Neural cell (in vitro differentiated cells): ENCODE measurements at regions not wholly inside any gene's neighbourhood (a gene's known extent, or its start where the extent isn't known, plus 50 kb on each side); places are given as distances from the start of the nearest gene placed in this dataset.

Experiments used
- H2AFZ ChIP-seq: fragments of 200-600, 300-800 bp; sonication (generic), shearing (Covaris generic); 2 replicates; pipeline ENCODE4 v1.6.0; 2014; ENCODE audit warnings: low read depth, mild to moderate bottlenecking, antibody characterized with exemption, low read length, moderate library complexity
- H3F3A ChIP-seq: fragments of 200-600 bp; shearing (Covaris generic); 2 replicates; pipeline ENCODE4 v1.6.1; 2016; ENCODE audit warnings: mild to moderate bottlenecking, moderate library complexity, mixed read lengths, antibody characterized with exemption, low read length; ENCODE audit not compliant: insufficient read depth, poor library complexity, severe bottlenecking
- H3K27ac ChIP-seq: fragments of 200-600, 300-800 bp; sonication (generic), shearing (Covaris generic); 2 replicates; pipeline ENCODE4 v1.5.1; 2014; ENCODE audit warnings: mild to moderate bottlenecking, low read length, moderate library complexity
- H3K27me3 ChIP-seq: fragments of 300-800, 200-600 bp; sonication (generic), shearing (Covaris generic); 2 replicates; pipeline ENCODE4 v1.6.0; 2014; ENCODE audit warnings: mild to moderate bottlenecking, low read depth, low read length, moderate library complexity; ENCODE audit not compliant: insufficient read depth
- H3K36me3 ChIP-seq: fragments of 300-800, 200-600 bp; sonication (generic), shearing (Covaris generic); 2 replicates; pipeline ENCODE4 v1.5.1; 2014; ENCODE audit warnings: mild to moderate bottlenecking, antibody characterized with exemption, low read length, moderate library complexity; ENCODE audit not compliant: insufficient read depth
- H3K4me2 ChIP-seq: fragments of 300-800, 200-600 bp; sonication (generic), shearing (Covaris generic); 2 replicates; pipeline ENCODE4 v1.6.0; 2014; ENCODE audit warnings: mild to moderate bottlenecking, low read length
- H3K4me3 ChIP-seq: fragments of 300-800, 200-600 bp; sonication (generic), shearing (Covaris generic); 2 replicates; pipeline ENCODE4 v1.5.1; 2014; ENCODE audit warnings: mild to moderate bottlenecking, low read length, moderate library complexity
- H3K79me2 ChIP-seq: fragments of 200-600 bp; shearing (Covaris generic); replicated peaks from 2 replicates; pipeline ENCODE4 v1.6.0; 2014; ENCODE audit warnings: mild to moderate bottlenecking, low read length, moderate library complexity; ENCODE audit not compliant: insufficient read depth
- H3K9ac ChIP-seq: fragments of 300-800, 200-600 bp; sonication (generic), shearing (Covaris generic); 2 replicates; pipeline ENCODE4 v1.6.1; 2016; ENCODE audit warnings: mild to moderate bottlenecking, low read length, mixed read lengths
- H3K9me2 ChIP-seq: fragments of 200-600 bp; shearing (Covaris generic); 2 replicates; pipeline ENCODE4 v1.6.1; 2016; ENCODE audit warnings: mild to moderate bottlenecking, low read length, mixed read lengths; ENCODE audit not compliant: insufficient read depth
- H3K9me3 ChIP-seq: fragments of 200-600, 300-800 bp; sonication (generic), shearing (Covaris generic); 2 replicates; pipeline ENCODE4 v1.6.1; 2016; ENCODE audit warnings: mild to moderate bottlenecking, mixed run types, low read length, moderate library complexity, mixed read lengths
- H4K20me1 ChIP-seq: fragments of 200-600 bp; shearing (Covaris generic); 2 replicates; pipeline ENCODE4 v1.6.1; 2016; ENCODE audit warnings: mild to moderate bottlenecking, mixed run types; ENCODE audit not compliant: insufficient read depth
- EP300 ChIP-seq: fragments of 450-650 bp; conservative IDR thresholded peaks from 2 replicates; pipeline ENCODE4 v1.6.1; 2014; ENCODE audit warnings: antibody characterized with exemption, mild to moderate bottlenecking, moderate library complexity; ENCODE audit not compliant: poor library complexity, severe bottlenecking
- EZH2 ChIP-seq: fragments of 200-600, 300-800 bp; shearing (Covaris generic), sonication (generic); IDR thresholded peaks from 2 replicates; pipeline ENCODE4 v1.6.1; 2014; ENCODE audit warnings: antibody characterized with exemption, low read length, borderline replicate concordance, mild to moderate bottlenecking; ENCODE audit not compliant: insufficient read depth, poor library complexity, severe bottlenecking
- MXI1 ChIP-seq: fragments of 450-650 bp; conservative IDR thresholded peaks from 2 replicates; pipeline ENCODE4 v1.6.1; 2014; ENCODE audit warnings: antibody characterized with exemption, mild to moderate bottlenecking; ENCODE audit not compliant: poor library complexity, severe bottlenecking
- POLR2AphosphoS5 ChIP-seq: IDR thresholded peaks from 2 replicates; pipeline ENCODE4 v1.6.1; 2012
- RAD21 ChIP-seq: fragments of 450-650 bp; conservative IDR thresholded peaks from 2 replicates; pipeline ENCODE4 v1.6.1; 2014; ENCODE audit warnings: antibody characterized with exemption, mild to moderate bottlenecking, moderate library complexity
- SMC3 ChIP-seq: fragments of 450-650 bp; conservative IDR thresholded peaks from 2 replicates; pipeline ENCODE4 v1.6.1; 2014; ENCODE audit warnings: antibody characterized with exemption, mild to moderate bottlenecking, moderate library complexity; ENCODE audit not compliant: poor library complexity
- TAF1 ChIP-seq: IDR thresholded peaks from 2 replicates; pipeline ENCODE4 v1.6.1; 2012; ENCODE audit warnings: low read depth
- TF ChIP-seq, protein P1 (sequence below): fragments of 450-650 bp; IDR thresholded peaks from 2 replicates; pipeline ENCODE4 v1.5.1; 2014; ENCODE audit warnings: antibody characterized with exemption, mild to moderate bottlenecking, moderate library complexity; ENCODE audit not compliant: poor library complexity, severe bottlenecking
- TF ChIP-seq, protein P2 (sequence below): IDR thresholded peaks from 2 replicates; pipeline ENCODE4 v1.6.1; 2012; ENCODE audit warnings: borderline replicate concordance

DNA sequence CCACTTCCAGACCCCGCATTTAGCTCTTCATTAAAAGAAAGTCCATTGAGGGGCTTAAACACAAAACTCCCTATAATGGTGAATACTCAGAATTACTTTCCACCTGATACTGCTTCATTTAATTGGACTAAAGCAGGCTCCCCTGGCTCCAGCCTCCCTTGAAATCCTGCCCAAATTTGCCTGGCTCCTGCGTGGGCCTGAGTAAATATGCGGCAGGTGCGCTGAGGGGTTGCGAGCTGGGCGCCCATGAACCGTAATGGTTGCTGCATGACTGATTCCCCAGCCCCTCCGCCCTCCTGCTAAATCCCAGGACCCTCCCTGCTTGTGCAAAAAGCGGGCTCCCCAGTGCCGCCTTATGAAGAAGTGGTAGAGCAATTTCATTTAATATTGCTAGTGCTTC is 639.7 kb downstream of the BNC2 start (continued):
- TF ChIP-seq SMC3: no peak

DNA sequence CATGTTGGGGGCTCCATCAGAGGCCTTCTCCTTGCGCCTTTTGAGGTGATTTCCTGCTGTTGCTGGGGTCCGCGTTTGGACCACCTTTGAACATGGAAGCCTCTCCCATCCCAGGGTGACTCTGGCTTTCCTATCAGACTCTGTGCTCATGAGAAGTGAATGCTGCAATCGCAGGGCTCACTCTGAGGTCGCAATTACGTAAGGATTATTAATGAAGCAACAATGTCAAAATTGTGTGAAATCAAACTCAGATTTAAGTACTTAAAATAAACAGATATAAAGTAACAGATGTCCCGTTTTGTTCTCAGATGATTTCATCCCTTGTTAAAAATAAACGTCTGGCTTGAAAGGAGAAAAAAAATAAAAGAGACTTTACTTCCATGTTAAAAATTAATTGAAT is 634.2 kb downstream of the BNC2 start:
- Histone ChIP-seq H3K4me2 (no peak overlapping the region), H4K20me1 (no peaks in the 10 kb centered on the region), H3K27me3 (no peaks in the 10 kb centered on the region), H3K36me3 (no peaks in the 10 kb centered on the region), H3K79me2 (no peaks in the 10 kb centered on the region), H3K4me3 (no peak overlapping the region), H2AFZ (no peak overlapping the region), H3K27ac (no peak overlapping the region), H3F3A (no peaks in the 10 kb centered on the region), H3K9me3 (no peaks in the 10 kb centered on the region), H3K9me2 (no peaks in the 10 kb centered on the region), H3K9ac (no peak overlapping the region)
- TF ChIP-seq EP300 (no peak), TAF1 (no peak), POLR2AphosphoS5 (no peak), SMC3 (no peak), RAD21 (no peak), MXI1 (no peak), EZH2 (no peak)
- TF ChIP-seq, protein P1, sequence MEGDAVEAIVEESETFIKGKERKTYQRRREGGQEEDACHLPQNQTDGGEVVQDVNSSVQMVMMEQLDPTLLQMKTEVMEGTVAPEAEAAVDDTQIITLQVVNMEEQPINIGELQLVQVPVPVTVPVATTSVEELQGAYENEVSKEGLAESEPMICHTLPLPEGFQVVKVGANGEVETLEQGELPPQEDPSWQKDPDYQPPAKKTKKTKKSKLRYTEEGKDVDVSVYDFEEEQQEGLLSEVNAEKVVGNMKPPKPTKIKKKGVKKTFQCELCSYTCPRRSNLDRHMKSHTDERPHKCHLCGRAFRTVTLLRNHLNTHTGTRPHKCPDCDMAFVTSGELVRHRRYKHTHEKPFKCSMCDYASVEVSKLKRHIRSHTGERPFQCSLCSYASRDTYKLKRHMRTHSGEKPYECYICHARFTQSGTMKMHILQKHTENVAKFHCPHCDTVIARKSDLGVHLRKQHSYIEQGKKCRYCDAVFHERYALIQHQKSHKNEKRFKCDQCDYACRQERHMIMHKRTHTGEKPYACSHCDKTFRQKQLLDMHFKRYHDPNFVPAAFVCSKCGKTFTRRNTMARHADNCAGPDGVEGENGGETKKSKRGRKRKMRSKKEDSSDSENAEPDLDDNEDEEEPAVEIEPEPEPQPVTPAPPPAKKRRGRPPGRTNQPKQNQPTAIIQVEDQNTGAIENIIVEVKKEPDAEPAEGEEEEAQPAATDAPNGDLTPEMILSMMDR: no peak
- TF ChIP-seq, protein P2, sequence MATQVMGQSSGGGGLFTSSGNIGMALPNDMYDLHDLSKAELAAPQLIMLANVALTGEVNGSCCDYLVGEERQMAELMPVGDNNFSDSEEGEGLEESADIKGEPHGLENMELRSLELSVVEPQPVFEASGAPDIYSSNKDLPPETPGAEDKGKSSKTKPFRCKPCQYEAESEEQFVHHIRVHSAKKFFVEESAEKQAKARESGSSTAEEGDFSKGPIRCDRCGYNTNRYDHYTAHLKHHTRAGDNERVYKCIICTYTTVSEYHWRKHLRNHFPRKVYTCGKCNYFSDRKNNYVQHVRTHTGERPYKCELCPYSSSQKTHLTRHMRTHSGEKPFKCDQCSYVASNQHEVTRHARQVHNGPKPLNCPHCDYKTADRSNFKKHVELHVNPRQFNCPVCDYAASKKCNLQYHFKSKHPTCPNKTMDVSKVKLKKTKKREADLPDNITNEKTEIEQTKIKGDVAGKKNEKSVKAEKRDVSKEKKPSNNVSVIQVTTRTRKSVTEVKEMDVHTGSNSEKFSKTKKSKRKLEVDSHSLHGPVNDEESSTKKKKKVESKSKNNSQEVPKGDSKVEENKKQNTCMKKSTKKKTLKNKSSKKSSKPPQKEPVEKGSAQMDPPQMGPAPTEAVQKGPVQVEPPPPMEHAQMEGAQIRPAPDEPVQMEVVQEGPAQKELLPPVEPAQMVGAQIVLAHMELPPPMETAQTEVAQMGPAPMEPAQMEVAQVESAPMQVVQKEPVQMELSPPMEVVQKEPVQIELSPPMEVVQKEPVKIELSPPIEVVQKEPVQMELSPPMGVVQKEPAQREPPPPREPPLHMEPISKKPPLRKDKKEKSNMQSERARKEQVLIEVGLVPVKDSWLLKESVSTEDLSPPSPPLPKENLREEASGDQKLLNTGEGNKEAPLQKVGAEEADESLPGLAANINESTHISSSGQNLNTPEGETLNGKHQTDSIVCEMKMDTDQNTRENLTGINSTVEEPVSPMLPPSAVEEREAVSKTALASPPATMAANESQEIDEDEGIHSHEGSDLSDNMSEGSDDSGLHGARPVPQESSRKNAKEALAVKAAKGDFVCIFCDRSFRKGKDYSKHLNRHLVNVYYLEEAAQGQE: no peak

DNA sequence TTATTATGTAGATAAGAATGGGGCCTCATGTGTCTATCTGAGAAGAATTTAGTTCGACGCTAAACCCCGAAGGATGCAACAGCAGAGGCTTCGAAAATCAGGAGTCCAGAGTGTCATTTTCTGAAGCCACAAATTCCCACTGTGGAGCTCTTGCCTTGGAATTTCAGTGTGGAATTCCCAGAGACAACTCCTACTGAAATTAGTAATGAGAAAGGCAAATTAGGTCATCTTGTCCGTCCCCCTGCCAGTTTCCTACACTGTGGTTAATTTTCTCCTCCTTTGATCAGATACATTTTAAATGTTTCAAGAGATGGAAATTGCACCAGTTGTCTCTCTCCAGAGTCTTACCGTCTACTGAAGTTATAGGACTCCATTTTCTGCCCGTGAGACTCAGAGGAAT is 633.6 kb downstream of the BNC2 start:
- no peaks in the 10 kb centered on the region for H3K36me3 ChIP-seq
- H3K4me3 ChIP-seq: no peak overlapping the region
- no peaks in the 10 kb centered on the region for H3K79me2 ChIP-seq
- H3K9me2 ChIP-seq: no peaks in the 10 kb centered on the region
- H2AFZ ChIP-seq: no peak overlapping the region
- no peaks in the 10 kb centered on the region for H3K27me3 ChIP-seq
- H3K27ac ChIP-seq: no peak overlapping the region
- no peaks in the 10 kb centered on the region for H3F3A ChIP-seq
- no peaks in the 10 kb centered on the region for H4K20me1 ChIP-seq
- H3K9me3 ChIP-seq: no peaks in the 10 kb centered on the region
- no peak overlapping the region for H3K9ac ChIP-seq
- H3K4me2 ChIP-seq: no peak overlapping the region
- TF ChIP-seq MXI1 (no peak), TAF1 (no peak), POLR2AphosphoS5 (no peak), EZH2 (no peak), SMC3 (no peak), EP300 (no peak), RAD21 (no peak)
- TF ChIP-seq, protein P1: no peak
- TF ChIP-seq, protein P2: no peak
